ENCODE measurements at regions not wholly inside any gene's neighbourhood (a gene's known extent, or its start where the extent isn't known, plus 50 kb on each side); places are given as distances from the start of the nearest gene placed in this dataset.
"Not testable (repeated sequence)": the region's sequence is repeated elsewhere in the genome, so short reads cannot be mapped to it uniquely, and the experiment has no call there.

- no peak for TF ChIP-seq CTCF (conservative IDR thresholded peaks at IDR 0.05)
- H4K91ac ChIP-seq (ENCODE audit: insufficient read length, low read depth, low read length), result no peak overlapping the region
- H3K27ac Mint-ChIP-seq, result no peak overlapping the region
- peaks cover 1% of the 10 kb centered on the region; the same call in 1 of the 2 replicates for H3K27me3 Mint-ChIP-seq (ENCODE audit: low read depth)
- H3K56ac ChIP-seq (ENCODE audit: insufficient read length, low read depth, low read length), result no peak overlapping the region
- no peak overlapping the region for H3K14ac ChIP-seq (ENCODE audit: insufficient read depth, low read length)
- no peaks in the 10 kb centered on the region for H3K9me3 ChIP-seq (ENCODE audit: control insufficient read depth, low read depth, low read length)
- H3K23ac ChIP-seq (ENCODE audit: insufficient read length, low read depth, low read length), result no peak overlapping the region
- no peak overlapping the region for H2AK5ac ChIP-seq (ENCODE audit: insufficient read length, low read length)
- H2AFZ ChIP-seq (ENCODE audit: low read length), result no peak overlapping the region
- peaks cover 17 to 22% of the 10 kb centered on the region in 2 experiments for H3K4me1 Mint-ChIP-seq
- H3K36me3 Mint-ChIP-seq (ENCODE audit: insufficient read depth in 1 of 3, low read depth in 3 of 3), result peaks cover 0 to 6% (median 2%) of the 10 kb centered on the region in 3 experiments; a peak in 2 of 7 replicates
- no peaks in the 10 kb centered on the region; the same call in 1 of the 2 replicates for H3K4me1 ChIP-seq (ENCODE audit: insufficient read depth, low read length)
- no peak overlapping the region for H3K27ac ChIP-seq (ENCODE audit: insufficient read length, low read depth, low read length)
- no peaks in the 10 kb centered on the region for H3K79me2 ChIP-seq (ENCODE audit: insufficient read depth, low read length)
- no peak overlapping the region for H2BK20ac ChIP-seq (ENCODE audit: low read depth, low read length, poor library complexity, severe bottlenecking)
- DNase-seq, result peak; percentile 37
- H2BK5ac ChIP-seq (ENCODE audit: insufficient read length, low read length), result no peak overlapping the region
- H3K4ac ChIP-seq (ENCODE audit: low read depth, low read length), result no peak overlapping the region
- H2BK12ac ChIP-seq (ENCODE audit: insufficient read length, low read depth, low read length), result no peak overlapping the region
- H3K4me2 ChIP-seq (ENCODE audit: insufficient read depth, insufficient read length, low read length), result no peak overlapping the region
- H3K18ac ChIP-seq (ENCODE audit: insufficient read length, low read depth, low read length), result no peak overlapping the region
- no peaks in the 10 kb centered on the region for H3K23me2 ChIP-seq (ENCODE audit: insufficient read length, low read depth, low read length, poor library complexity, severe bottlenecking)
- H3K27me3 ChIP-seq (ENCODE audit: insufficient read depth, low read length), result no peaks in the 10 kb centered on the region
- H2BK15ac ChIP-seq (ENCODE audit: low read depth, low read length), result no peak overlapping the region
- no peaks in the 10 kb centered on the region for H3K79me1 ChIP-seq (ENCODE audit: insufficient read depth, low read depth, low read length, poor library complexity, severe bottlenecking)
- WGBS (ENCODE audit: extremely low coverage, insufficient read length, low lambda C conversion rate), result no CpG with 5 or more reads among the region's 4 CpGs
- no peak overlapping the region for H4K5ac ChIP-seq (ENCODE audit: insufficient read length, low read depth, low read length)
- H2BK120ac ChIP-seq (ENCODE audit: low read depth, low read length, poor library complexity, severe bottlenecking), result no peak overlapping the region
- H3K9me3 Mint-ChIP-seq, result peaks cover 3 to 8% of the 10 kb centered on the region in 2 experiments; a peak in 4 of 5 replicates
- H3K9ac ChIP-seq (ENCODE audit: extremely low read depth, insufficient read length, low read length), result no peak overlapping the region
- no peak overlapping the region for H3K4me3 Mint-ChIP-seq
- H4K20me1 ChIP-seq (ENCODE audit: control insufficient read depth, insufficient read depth, insufficient read length), result no peaks in the 10 kb centered on the region
- no peak overlapping the region for H3T11ph ChIP-seq (ENCODE audit: low read length)
- no peak overlapping the region for H4K8ac ChIP-seq (replicated peaks; ENCODE audit: insufficient read length, low read depth, low read length)
Measured at GRCh38 chr5:7169240-7169878, 226.6 kb upstream of the ADCY2 start.

GRCh38 chr5:7170785-7171184 lies 225.2 kb upstream of the ADCY2 start:
- H3K4me1 Mint-ChIP-seq, result peaks cover 17 to 22% of the 10 kb centered on the region in 2 experiments
- not testable (repeated sequence) for H4K91ac ChIP-seq (ENCODE audit: insufficient read length, low read depth, low read length); H3K36me3 Mint-ChIP-seq (ENCODE audit: insufficient read depth in 1 of 3, low read depth in 3 of 3); H3K27ac ChIP-seq (ENCODE audit: insufficient read length, low read depth, low read length); H2AK5ac ChIP-seq (ENCODE audit: insufficient read length, low read length); H3K27me3 Mint-ChIP-seq (ENCODE audit: low read depth); H3K23ac ChIP-seq (ENCODE audit: insufficient read length, low read depth, low read length); H2BK12ac ChIP-seq (ENCODE audit: insufficient read length, low read depth, low read length); H2AFZ ChIP-seq (ENCODE audit: low read length); H3K27me3 ChIP-seq (ENCODE audit: insufficient read depth, low read length); H2BK120ac ChIP-seq (ENCODE audit: low read depth, low read length, poor library complexity, severe bottlenecking); H4K8ac ChIP-seq (replicated peaks; ENCODE audit: insufficient read length, low read depth, low read length); H3K79me2 ChIP-seq (ENCODE audit: insufficient read depth, low read length); H3K9ac ChIP-seq (ENCODE audit: extremely low read depth, insufficient read length, low read length); H2BK15ac ChIP-seq (ENCODE audit: low read depth, low read length); H3K56ac ChIP-seq (ENCODE audit: insufficient read length, low read depth, low read length); H2BK5ac ChIP-seq (ENCODE audit: insufficient read length, low read length); DNase-seq; H3K9me3 ChIP-seq (ENCODE audit: control insufficient read depth, low read depth, low read length); H3K14ac ChIP-seq (ENCODE audit: insufficient read depth, low read length); H3K18ac ChIP-seq (ENCODE audit: insufficient read length, low read depth, low read length); H3K4ac ChIP-seq (ENCODE audit: low read depth, low read length); H4K5ac ChIP-seq (ENCODE audit: insufficient read length, low read depth, low read length); H3K79me1 ChIP-seq (ENCODE audit: insufficient read depth, low read depth, low read length, poor library complexity, severe bottlenecking); H4K20me1 ChIP-seq (ENCODE audit: control insufficient read depth, insufficient read depth, insufficient read length); H3K23me2 ChIP-seq (ENCODE audit: insufficient read length, low read depth, low read length, poor library complexity, severe bottlenecking); H3T11ph ChIP-seq (ENCODE audit: low read length); H3K4me1 ChIP-seq (ENCODE audit: insufficient read depth, low read length); H2BK20ac ChIP-seq (ENCODE audit: low read depth, low read length, poor library complexity, severe bottlenecking); H3K9me3 Mint-ChIP-seq
- H3K27ac Mint-ChIP-seq, result peak overlapping the region in 2 of 3 experiments; percentile 94 to 97; a peak in 3 of 7 replicates
- H3K4me3 Mint-ChIP-seq, result peak overlapping the region; percentile 77 to 84
- peak overlapping the region; percentile 40 for H3K4me2 ChIP-seq (ENCODE audit: insufficient read depth, insufficient read length, low read length)
- WGBS (ENCODE audit: extremely low coverage, insufficient read length, low lambda C conversion rate), result no CpG with 5 or more reads among the region's 16 CpGs

Measured in H9 (cell line).